HFF-Myc (cell line): ENCODE measurements at regions not wholly inside any gene's neighbourhood (a gene's known extent, or its start where the extent isn't known, plus 50 kb on each side); places are given as distances from the start of the nearest gene placed in this dataset.

Experiments used
- DNase-seq: peaks from one replicate; pipeline ENCODE4 v3.0.0-alpha.2; 2011; ENCODE audit warnings: low read depth; ENCODE audit errors: extremely low read depth
- H3K4me3 ChIP-seq: replicated peaks from 2 replicates; pipeline ENCODE4 v1.5.1; 2011; ENCODE audit warnings: low read depth, mild to moderate bottlenecking, control low read depth, low read length
- CTCF ChIP-seq: IDR thresholded peaks from 2 replicates; pipeline ENCODE4 v1.5.1; 2012; ENCODE audit warnings: mild to moderate bottlenecking, low read depth, low read length, control low read depth; ENCODE audit errors: missing control alignments

DNA sequence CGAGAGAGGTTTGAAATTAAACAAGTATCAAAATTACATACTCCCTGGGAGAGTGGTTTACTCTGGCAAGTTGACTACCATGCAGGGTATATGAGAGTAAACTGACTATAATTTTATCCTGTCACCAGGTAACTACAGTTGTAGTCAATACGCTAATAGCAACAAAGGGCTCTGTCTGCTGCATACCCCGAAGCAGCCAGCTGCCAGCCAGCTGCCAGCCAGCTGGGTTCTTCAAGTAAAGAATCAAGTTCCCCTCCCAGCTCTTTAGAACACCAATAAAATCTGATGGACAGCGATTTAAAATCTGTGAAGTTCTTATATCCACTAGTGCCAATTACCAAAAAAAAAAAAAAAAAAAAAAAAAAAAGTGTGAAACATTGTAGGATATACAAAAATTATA lies 417.7 kb upstream of the CFAP20DC start:
- no peak overlapping the region for H3K4me3 ChIP-seq
- DNase-seq = no peak
- TF ChIP-seq CTCF = no peak

- no peak for TF ChIP-seq CTCF
- no peak for DNase-seq
- H3K4me3 ChIP-seq = no peak overlapping the region
Observed at GRCh38 chr3:59464187-59464586, 414.4 kb upstream of the CFAP20DC start.

DNA sequence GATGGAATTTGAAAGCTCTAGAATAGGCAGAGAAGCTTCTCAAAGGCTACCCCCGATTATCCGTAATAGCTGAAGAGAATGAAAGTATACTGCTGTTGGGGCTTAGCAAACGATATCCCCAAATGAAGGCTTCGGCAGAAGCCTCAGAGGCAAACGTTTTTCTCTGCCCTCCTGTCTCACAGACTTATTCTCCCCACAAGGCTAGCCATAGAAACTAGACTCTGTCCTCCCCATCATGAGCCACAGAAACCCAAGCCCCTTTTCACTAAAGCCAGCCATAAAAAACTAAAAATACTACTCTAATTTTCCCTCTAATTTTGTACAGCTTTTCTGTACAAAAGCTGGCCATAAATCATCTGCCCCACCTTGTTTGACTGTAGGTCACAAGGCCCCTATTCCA lies 413.4 kb upstream of the CFAP20DC start:
- no peak for TF ChIP-seq CTCF
- H3K4me3 ChIP-seq = no peak overlapping the region
- DNase-seq = no peak

DNA sequence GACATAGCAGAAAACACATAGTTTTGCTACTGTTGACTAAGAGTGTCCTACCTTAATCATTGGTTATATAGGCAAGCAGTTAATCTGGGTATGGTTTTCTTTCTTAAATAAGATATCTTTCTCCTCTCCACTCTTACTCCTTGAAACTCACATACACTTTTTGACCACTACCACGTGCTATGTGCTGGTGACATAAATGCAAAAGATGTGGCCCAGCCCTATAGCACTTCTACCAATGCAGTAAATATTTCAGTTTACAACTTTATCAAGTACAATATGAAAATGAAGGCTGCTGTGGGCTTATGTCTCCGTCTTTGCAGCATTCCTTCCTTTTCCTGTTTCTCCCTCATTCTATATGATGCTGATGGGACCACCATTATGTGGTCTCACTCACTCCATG lies 410.2 kb upstream of the CFAP20DC start:
- no peak for DNase-seq
- H3K4me3 ChIP-seq = no peak overlapping the region
- TF ChIP-seq CTCF = no peak

DNA sequence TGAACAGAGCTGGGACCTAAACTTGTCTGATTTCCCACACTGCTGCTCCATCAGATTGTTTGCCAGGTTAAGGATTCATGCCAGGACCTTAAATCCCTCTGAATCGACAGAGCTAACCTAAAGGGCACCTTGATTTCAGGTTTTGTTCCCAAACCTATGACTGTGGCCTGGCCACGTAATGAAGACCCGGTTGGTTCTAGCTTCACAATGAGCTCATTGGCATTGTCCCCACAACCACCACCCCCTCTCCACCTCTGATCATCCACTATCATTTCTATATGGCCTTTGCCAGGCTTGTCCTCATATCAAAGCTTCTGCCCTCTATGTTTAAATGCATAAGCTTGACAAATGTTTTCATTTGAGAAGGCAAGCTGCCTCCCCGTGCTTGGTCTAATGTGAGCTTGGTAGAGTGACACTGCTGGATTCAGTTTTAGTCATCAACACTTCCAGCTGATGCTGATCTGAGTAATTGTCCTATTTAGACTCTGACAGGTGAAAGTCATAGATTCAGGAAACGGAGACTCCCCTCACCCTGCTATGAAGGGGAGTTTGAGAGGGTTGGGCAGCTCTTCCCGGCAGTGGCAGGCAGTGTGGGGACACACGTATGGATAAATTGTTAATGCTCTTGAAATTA lies 407.1 kb upstream of the CFAP20DC start:
- DNase-seq = no peak
- H3K4me3 ChIP-seq = no peak overlapping the region
- no peak for TF ChIP-seq CTCF

DNA sequence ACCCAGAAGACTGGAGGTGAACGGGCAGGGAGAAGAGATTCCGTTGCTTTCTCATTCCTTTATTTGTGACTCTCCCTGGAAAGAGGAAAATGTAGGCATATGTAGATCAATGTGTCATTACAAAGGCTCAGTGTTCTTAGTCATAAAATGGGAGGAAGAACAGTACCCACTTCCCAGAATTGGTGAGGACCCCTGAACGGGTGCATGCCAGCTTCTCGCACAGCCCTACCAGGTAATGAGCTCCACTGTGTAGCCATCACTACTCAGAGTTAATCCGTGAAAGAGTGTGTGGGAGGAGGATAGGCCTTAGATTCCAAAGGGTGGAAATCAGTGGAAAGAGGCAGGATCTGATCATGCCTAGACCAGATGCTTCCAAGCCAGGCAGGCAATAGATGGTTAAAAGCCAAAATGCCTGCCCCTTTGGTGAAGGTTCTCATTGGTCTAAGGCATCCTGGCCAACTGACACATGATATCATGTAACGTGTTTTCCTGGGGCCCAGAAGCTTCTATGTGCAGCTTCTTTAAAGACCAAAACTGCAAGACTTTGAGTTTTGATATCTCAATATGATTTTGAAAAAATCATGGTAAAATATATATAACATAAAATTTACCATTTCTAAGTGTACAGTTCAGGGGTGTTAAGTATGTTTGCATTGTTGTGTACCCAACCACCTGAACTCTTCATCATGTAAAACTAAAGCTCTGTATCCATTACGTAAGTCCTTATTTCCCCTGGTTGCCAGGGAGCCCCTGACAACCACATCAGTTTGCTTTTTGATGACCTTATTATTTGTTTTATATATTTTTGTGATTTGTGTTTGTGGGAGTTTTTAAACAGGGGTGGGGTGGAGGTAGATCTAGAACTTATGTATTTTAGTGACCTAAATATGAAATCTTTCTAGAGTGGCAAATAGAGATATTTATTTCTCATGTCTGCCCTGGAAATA lies 402.2 kb upstream of the CFAP20DC start:
- DNase-seq = no peak
- no peak overlapping the region for H3K4me3 ChIP-seq
- no peak for TF ChIP-seq CTCF
